ENCODE measurements at regions not wholly inside any gene's neighbourhood (a gene's known extent, or its start where the extent isn't known, plus 50 kb on each side); places are given as distances from the start of the nearest gene placed in this dataset.

DNA sequence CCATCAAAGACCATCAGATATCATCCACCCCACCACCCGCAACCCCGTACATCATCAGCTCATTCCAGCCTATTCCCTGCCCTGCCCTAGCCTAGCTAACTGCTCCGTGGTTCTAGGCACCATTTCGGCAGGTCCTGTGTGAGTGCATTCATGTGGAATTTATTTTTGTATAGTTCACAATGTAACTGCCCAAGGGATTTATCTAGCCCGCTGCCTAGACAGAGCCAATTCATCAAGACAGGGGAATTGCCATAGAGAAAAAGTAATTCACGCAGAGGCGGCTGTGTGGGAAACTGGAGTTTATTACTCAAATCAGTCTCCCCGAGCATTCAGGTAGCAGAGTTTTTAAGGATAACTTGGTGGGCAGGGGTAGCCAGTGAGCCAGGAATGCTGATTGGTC lies 109.2 kb upstream of the UBL3 start:
- no peak for TF ChIP-seq YY1 (IDR thresholded peaks at IDR 0.05; ENCODE audit: low read depth)
- no peak for TF ChIP-seq TAF1 (IDR thresholded peaks at IDR 0.05; ENCODE audit: low read depth)
- TF ChIP-seq RAD21 (IDR thresholded peaks at IDR 0.05; ENCODE audit: low read depth), result no peak
- no peak for TF ChIP-seq EGR1 (IDR thresholded peaks at IDR 0.05)
- no peak for TF ChIP-seq EP300 (IDR thresholded peaks at IDR 0.05; ENCODE audit: borderline replicate concordance)
- TF ChIP-seq, protein P1, sequence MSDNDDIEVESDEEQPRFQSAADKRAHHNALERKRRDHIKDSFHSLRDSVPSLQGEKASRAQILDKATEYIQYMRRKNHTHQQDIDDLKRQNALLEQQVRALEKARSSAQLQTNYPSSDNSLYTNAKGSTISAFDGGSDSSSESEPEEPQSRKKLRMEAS (IDR thresholded peaks at IDR 0.05), result no peak
- no peak for TF ChIP-seq TEAD4 (IDR thresholded peaks at IDR 0.05)
- no peak for TF ChIP-seq FOXM1 (IDR thresholded peaks at IDR 0.05; ENCODE audit: borderline replicate concordance, low read depth)

Data from Ishikawa (cell line).